ENCODE measurements at regions not wholly inside any gene's neighbourhood (a gene's known extent, or its start where the extent isn't known, plus 50 kb on each side); places are given as distances from the start of the nearest gene placed in this dataset.
"Not testable (repeated sequence)": the region's sequence is repeated elsewhere in the genome, so short reads cannot be mapped to it uniquely, and the experiment has no call there.

DNA sequence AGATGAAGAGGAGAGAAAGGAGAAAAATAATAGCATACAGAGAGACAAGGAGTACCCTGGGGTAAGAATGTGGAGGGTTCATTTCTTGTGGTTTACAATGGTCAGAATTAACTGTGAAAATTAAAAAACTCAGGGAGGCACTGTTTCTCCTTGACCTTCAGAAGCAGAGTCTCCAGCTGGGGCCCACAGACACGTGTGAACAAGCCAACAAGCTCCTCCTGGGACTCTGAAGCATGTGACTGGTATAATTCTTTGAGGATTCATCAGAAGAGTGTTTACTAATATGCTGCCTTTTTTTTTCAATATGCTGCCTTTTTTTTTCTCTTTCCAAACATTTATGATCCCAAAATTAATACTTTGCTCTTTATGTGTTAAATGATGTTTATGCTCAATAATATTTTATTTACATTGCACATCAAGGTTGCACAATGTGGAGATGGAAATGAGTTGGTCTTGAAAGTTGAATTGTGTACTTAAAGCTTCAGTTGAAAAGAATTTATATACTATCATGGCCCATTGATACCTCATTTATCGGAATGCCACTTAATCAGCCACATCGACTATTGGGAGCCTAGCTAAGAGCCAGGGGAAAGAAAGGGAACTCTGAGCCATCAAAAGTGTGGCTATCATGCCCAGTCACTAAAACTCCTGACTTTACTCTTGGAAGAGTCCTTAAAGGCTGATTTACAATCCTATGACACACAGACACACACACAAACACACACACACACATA is 134.7 kb upstream of the RHOBTB1 start:
- no peak for DNase-seq

DNA sequence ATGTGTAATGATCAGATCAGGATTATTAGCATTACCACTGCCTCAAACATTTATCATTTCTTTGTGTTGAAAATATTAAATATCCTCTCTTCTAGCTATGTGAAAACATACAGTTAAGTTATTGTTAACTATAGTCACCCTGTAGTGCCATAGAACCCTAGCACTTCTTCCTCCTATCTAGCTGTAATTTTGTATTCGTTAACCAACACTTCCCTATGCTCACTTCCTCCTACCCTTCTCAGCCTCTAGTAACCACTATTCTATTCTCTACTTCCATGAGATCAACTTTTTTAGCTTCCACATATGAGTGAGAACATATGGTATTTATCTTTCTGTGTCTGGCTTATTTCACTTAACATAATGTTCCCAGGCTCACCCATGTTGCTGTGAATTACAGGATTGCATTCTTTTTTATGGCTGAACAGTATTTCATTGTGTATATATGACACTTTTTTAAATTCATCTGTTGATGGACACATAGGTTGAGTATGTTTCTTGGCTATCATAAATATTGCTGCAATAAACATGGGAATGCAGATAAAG is 132.7 kb upstream of the RHOBTB1 start:
- DNase-seq = no peak

GRCh38 chr10:61073391-61073790 is 129.4 kb upstream of the RHOBTB1 start:
- no peak for DNase-seq

DNA sequence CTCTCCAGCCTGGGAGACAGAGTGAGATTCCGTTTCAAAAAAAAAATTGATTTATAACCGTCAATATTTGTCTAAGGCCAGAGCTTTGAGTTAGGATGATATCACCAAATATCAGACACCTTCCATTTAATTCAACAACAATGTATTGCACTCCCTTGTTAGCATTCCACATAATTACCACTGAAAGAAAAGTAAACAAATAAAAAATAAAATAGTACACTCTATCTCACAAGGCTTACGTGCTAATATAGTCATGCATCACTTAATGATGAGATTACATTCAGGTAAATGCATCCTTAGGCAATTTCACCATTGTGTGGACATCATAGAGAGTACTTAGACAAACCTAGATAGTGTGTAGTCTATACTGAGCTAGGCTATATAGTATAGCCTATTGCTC is 127.6 kb upstream of the RHOBTB1 start:
- DNase-seq = no peak

- no peak for DNase-seq
Observed at GRCh38 chr10:61068471-61068870, 124.5 kb upstream of the RHOBTB1 start.

GRCh38 chr10:61067671-61068336 is 123.8 kb upstream of the RHOBTB1 start:
- no peak for DNase-seq

GRCh38 chr10:61066661-61067344 is 122.8 kb upstream of the RHOBTB1 start:
- DNase-seq = no peak

DNA sequence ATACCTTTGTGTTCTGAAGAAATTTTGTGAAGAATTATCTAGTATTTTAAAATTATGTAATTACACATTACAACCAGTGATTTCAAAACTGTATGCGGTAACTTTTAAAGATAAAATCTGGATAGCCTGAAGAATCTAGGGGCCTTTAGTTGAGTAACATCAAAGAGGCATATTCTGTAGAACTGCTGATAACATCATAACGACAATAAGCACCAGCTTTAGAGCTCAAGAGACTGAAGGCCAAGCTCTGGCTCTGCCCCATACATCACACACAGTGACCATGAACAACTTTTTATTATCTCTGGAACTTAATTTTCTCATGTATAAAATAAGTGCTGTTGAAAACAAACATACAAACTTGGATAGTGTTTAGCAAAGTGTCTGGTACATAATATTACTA is 121.1 kb upstream of the RHOBTB1 start:
- no peak for DNase-seq

- no peak for DNase-seq
Observed at GRCh38 chr10:61064356-61064755, 120.4 kb upstream of the RHOBTB1 start.

GRCh38 chr10:61063901-61064300 is 119.9 kb upstream of the RHOBTB1 start:
- no peak for DNase-seq

GRCh38 chr10:61063034-61063433 is 119.0 kb upstream of the RHOBTB1 start:
- DNase-seq = no peak

DNA sequence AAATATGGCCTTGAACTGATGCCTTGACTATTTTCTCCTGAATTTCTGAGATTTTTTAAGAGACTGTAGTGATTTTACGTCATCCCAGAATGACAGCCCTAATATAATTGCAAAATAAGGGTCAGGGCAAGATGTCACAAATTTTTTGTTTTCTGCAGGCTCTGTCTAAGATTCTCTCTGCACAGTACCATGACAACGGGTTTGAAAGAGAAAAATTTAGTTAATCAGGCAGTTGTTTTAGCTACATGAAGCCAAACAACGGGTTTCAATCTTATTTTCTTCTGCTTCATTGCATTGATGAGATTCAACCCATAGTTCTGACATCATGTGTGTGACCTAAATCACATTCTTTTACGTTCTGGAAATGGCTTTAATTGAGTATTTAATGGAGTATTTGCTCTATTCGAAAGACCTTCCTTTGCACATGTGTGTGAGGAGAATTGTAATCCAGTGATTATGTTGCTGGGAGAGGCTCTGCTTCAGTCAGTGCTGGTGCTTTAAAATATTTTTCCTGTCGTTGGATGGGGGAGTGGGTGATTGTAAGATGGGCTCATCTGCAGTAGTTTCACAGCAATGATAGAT is 118.0 kb upstream of the RHOBTB1 start:
- no peak for DNase-seq

DNA sequence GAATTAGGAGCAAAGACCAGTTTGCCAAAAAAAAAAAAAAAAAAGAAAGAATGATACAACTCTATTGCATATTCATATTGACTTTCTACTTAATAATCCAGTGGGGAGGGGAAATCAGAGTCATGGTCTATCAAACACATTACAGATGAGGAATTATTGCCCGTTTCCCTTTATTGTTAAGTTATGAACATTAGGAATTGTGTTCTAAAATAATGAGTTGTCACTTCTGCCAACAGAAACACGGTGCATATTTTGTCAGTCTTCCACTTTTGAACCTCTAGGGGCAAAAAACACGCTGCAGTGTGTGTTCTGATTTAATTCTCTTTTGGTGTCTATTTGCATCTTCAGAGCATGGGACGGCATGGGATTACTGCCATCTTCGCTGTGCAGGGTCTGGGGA is 115.7 kb upstream of the RHOBTB1 start:
- no peak for DNase-seq

- no peak for DNase-seq
Observed at GRCh38 chr10:61052469-61053205, 108.7 kb upstream of the RHOBTB1 start.

DNA sequence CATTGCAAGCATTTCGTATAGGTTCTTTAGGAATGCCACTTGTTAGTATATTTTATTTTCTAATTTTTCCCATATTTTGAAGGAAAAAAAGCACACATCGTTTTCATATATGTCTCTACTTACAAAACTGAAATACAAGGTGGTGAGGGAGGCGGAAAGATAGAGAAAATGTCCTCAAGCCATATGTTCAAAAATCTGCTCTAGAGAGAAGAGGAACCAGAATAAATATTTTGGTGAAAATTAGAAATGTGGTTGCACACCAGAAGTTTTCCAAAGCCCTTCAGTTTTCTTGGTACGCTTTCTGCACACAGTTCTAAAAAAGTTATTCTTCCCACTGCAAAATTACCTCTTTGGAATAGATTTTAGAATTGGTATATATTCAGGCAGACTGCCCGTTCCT is 107.4 kb upstream of the RHOBTB1 start:
- DNase-seq = no peak

- DNase-seq = no peak
Observed at GRCh38 chr10:61050120-61050745, 106.2 kb upstream of the RHOBTB1 start.

GRCh38 chr10:61049386-61049785 is 105.4 kb upstream of the RHOBTB1 start:
- DNase-seq = no peak

DNA sequence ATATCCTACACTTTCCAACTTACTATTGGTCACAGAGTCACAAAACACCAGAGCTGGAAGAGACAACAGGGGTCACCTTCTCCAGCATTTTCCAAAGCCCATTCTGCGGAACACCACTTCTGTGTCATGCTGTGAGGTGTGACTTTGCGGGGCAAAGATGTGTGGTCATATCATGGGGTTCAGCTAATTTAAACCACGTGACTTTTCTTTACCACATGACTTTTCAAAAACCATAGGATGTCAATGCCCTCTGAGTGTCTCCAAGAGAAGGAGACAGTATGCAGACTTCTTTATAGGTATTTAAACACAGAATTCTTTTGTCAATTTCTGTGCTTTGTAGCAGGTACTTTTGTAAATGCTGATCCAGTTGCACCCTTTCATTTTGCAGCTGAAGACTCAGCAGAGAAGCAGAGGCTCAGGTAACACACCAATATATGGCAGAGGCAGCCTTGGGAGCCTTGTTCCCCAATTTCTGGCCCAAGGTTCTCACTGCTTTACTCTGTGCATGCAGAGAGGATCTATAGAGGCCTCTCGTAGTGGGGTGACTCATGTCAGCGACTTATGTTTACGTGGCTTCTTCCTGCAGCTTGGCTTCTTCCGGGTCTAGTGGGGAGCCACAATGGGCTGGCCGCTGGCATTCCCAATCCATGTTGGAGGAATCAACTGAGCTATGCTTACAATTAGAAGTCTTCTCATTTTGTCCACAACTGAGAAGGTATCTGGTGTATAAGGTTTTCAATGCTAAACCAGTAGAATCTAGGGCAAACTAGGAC is 104.0 kb upstream of the RHOBTB1 start:
- no peak for DNase-seq

DNA sequence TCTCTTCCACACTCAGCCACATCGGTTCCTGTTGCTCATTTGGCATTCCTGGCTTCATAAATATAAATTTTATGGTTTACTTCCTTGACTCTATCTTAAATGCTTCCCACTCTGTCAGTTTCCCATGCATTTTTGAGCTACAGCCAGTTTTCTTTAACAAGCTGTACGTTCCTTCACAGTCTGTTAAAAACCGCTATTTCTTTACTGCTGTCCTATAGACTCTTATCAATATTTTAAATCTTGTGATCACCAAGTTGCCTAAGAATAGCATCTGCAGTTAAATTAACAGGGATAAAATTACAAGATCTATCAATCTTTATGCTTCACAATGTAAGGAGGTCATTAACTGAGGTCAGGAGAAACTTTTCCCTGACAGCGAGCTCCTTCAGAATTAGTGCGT is 103.1 kb upstream of the RHOBTB1 start:
- no peak for DNase-seq

GRCh38 chr10:61045480-61045879 is 101.5 kb upstream of the RHOBTB1 start:
- not testable (repeated sequence) for DNase-seq

- DNase-seq = no peak
Observed at GRCh38 chr10:61042533-61042932, 98.5 kb upstream of the RHOBTB1 start.
